T-helper 1 cell treated with Interleukin-12 subunit alpha and Interleukin-12 subunit beta and Interleukin-4 antibody, amounts not matched to agents 30 μg/mL and 1 μg/mL, for 36 hours (primary cell): ENCODE measurements at regions not wholly inside any gene's neighbourhood (a gene's known extent, or its start where the extent isn't known, plus 50 kb on each side); places are given as distances from the start of the nearest gene placed in this dataset.
"Not testable (repeated sequence)": the region's sequence is repeated elsewhere in the genome, so short reads cannot be mapped to it uniquely, and the experiment has no call there.

Experiments
- H3K27ac Mint-ChIP-seq: one replicate; pipeline ENCODE4 v1.8.0; 2021; ENCODE audit warnings: mild to moderate bottlenecking, mixed read lengths
- H3K27me3 Mint-ChIP-seq: one replicate; pipeline ENCODE4 v1.8.0; 2021; ENCODE audit warnings: low read depth, mixed read lengths
- H3K36me3 Mint-ChIP-seq: one replicate; pipeline ENCODE4 v1.8.0; 2021; ENCODE audit warnings: low read depth, mixed read lengths
- H3K4me1 Mint-ChIP-seq: one replicate; pipeline ENCODE4 v1.8.0; 2021; ENCODE audit warnings: low read depth, mixed read lengths
- H3K4me3 Mint-ChIP-seq: one replicate; pipeline ENCODE4 v1.8.0; 2021; ENCODE audit warnings: mild to moderate bottlenecking, moderate library complexity, mixed read lengths
- H3K9me3 Mint-ChIP-seq: one replicate; pipeline ENCODE4 v1.8.0; 2021; ENCODE audit warnings: mixed read lengths

DNA sequence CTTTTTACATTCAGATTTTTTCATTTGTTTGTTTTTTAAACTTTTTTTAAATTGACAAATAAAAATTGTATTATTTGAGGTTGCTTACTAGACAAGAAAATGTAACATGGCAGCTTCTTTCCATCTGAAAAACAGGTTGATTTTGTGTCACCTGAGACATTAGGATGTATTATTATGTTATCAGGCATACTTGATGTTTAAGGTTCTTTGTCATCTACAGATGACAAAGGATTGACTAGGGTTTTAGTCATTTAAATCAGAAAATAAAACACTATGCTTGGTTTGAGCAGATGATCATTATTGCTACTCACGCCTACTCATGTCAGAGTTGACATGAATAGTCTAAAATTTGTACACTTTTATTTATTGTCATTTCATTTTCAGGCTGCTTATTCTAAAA, 1494.5 kb downstream of the SLITRK5 start:
- no peak overlapping the region for H3K27ac Mint-ChIP-seq
- H3K9me3 Mint-ChIP-seq, result peaks cover 9% of the 10 kb centered on the region
- no peaks in the 10 kb centered on the region for H3K27me3 Mint-ChIP-seq
- no peaks in the 10 kb centered on the region for H3K36me3 Mint-ChIP-seq
- no peaks in the 10 kb centered on the region for H3K4me1 Mint-ChIP-seq
- H3K4me3 Mint-ChIP-seq, result no peak overlapping the region

DNA sequence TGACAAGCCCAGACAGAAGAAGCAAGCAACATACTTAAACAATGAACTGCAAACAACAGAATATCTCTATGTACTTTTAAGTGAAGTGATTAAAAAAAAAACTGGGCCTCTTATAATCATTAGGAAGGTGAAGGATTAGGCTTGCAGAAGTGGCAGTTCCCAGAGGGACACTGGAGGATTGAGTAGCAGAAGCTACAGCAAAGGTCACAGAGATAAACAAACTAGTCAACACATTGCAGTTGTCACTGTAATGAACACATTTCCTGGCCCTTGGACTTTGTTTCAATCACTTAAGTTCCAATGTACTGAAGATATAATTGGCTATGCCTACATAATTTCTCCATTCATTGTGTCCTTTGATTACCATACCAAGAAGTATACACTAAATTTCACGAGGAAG, 1498.8 kb downstream of the SLITRK5 start:
- Mint-ChIP-seq H3K9me3 (peaks cover 2% of the 10 kb centered on the region), H3K4me1 (no peaks in the 10 kb centered on the region), H3K36me3 (no peaks in the 10 kb centered on the region), H3K27ac (no peak overlapping the region), H3K4me3 (no peak overlapping the region), H3K27me3 (no peaks in the 10 kb centered on the region)

DNA sequence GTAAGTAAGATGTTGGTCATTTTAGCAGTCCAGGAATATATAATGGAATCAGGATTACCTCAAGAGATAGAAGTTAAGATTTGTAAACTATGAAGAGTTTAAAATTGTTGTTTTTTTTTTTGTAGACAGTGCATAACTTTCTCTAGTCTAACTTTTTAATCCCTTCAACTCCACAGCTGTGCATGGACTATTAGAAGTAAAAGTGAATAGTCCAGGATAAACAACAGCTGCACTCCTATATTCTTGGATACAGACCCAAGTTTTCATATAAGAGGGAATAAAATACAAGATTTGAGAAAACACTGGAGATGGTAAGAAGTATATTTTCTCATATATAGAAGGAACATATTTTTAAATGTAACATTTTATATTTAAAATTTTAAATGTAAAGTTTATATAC, 1509.9 kb downstream of the SLITRK5 start:
- no peaks in the 10 kb centered on the region for H3K36me3 Mint-ChIP-seq
- H3K4me1 Mint-ChIP-seq, result no peaks in the 10 kb centered on the region
- H3K27me3 Mint-ChIP-seq, result no peaks in the 10 kb centered on the region
- H3K9me3 Mint-ChIP-seq, result peaks cover 21% of the 10 kb centered on the region
- H3K4me3 Mint-ChIP-seq, result no peak overlapping the region
- no peak overlapping the region for H3K27ac Mint-ChIP-seq

DNA sequence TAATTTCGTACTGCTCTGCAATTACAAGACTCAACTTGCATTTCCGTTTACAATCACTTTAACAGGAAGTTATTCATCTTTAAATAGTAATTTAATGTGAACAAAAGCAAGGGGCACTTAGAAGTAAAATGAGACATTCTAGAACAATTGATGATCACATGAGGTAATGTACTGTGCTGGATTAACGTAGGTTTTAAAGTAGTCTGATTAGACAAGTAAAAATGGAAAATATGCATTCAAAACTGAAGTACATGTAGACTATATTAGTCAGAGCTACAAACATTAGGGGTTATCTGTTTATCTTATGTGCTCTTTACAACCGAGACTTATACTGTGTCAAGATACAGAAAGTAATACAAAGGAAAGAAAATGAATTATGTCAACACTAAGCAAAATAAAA, 1528.0 kb downstream of the SLITRK5 start:
- H3K27me3 Mint-ChIP-seq, result no peaks in the 10 kb centered on the region
- no peaks in the 10 kb centered on the region for H3K36me3 Mint-ChIP-seq
- no peak overlapping the region for H3K4me3 Mint-ChIP-seq
- no peak overlapping the region for H3K27ac Mint-ChIP-seq
- no peaks in the 10 kb centered on the region for H3K4me1 Mint-ChIP-seq
- peaks cover 10% of the 10 kb centered on the region for H3K9me3 Mint-ChIP-seq

DNA sequence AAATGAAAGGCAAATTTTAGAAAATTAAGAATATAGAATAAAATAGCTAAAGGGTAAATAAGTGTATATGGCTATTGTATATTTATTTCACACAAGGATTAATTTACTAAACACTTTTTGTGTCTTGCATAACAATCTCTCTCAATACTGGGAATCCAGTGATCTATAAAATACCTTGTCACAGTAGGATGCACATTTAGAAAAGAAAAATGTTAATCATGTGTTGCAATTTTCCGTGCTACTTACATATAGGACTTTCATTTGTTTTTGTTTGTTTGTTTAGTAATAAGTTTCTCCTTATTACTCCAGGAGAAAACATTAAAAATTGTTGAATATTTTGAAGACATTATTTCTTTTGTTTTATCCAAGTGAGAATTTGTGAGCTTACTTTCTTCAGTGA, 1533.3 kb downstream of the SLITRK5 start:
- no peaks in the 10 kb centered on the region for H3K36me3 Mint-ChIP-seq
- H3K4me1 Mint-ChIP-seq, result no peaks in the 10 kb centered on the region
- H3K27me3 Mint-ChIP-seq, result no peaks in the 10 kb centered on the region
- peaks cover 7% of the 10 kb centered on the region for H3K9me3 Mint-ChIP-seq
- H3K4me3 Mint-ChIP-seq, result no peak overlapping the region
- H3K27ac Mint-ChIP-seq, result no peak overlapping the region

DNA sequence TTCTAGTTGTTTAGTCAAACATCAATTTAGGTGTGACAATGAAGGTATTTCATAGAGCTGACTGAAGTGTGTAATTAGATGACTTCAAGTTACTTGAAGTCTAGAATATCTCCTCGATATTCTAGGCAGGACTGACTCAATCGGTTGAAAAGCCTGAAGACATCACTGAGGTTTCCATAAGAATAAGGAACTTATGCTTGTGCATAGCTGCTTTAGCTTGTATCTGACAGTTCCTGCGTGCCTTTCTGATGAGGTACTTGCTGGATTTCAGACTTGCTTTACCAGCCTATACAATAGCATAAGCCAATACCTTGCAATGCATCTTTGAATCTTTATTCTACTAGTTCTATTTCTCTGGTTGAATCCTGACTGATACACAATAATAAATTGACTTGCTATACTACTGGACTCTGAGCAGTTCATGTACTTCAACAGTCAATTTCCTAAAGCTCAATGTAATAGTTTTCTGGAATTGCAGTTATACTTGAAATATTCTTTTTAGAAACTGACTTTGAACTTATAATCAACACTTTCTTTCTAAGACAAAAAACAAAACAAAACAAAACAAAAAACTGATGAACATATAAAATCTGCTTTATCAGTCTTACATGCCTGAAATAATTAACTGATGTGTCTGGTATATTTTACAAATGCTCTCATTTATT, 1534.8 kb downstream of the SLITRK5 start:
- Mint-ChIP-seq H3K4me1 (no peaks in the 10 kb centered on the region), H3K9me3 (peaks cover 7% of the 10 kb centered on the region), H3K36me3 (no peaks in the 10 kb centered on the region), H3K4me3 (no peak overlapping the region), H3K27me3 (no peaks in the 10 kb centered on the region), H3K27ac (no peak overlapping the region)

DNA sequence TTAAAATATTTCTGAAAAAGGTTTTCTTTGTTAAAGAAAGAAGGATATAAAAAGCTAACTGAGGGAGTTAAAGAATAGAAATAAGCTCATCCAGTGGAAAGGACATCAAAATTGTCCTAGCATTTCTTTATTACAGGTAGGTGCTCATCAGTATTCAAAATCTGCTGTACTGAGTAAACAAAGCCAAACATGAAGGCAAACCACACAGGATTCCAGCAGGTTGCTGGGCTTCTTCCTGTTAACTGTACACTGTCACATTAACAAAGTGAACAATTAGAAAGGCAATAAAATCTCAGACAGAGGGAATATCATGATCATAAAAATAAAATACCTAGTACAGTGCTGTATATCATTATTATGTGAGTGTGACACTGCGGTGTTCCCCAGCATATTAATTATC, 1541.0 kb downstream of the SLITRK5 start:
- H3K27ac Mint-ChIP-seq, result no peak overlapping the region
- H3K4me3 Mint-ChIP-seq, result no peak overlapping the region
- no peaks in the 10 kb centered on the region for H3K36me3 Mint-ChIP-seq
- no peaks in the 10 kb centered on the region for H3K4me1 Mint-ChIP-seq
- peaks cover 11% of the 10 kb centered on the region for H3K9me3 Mint-ChIP-seq
- H3K27me3 Mint-ChIP-seq, result no peaks in the 10 kb centered on the region

DNA sequence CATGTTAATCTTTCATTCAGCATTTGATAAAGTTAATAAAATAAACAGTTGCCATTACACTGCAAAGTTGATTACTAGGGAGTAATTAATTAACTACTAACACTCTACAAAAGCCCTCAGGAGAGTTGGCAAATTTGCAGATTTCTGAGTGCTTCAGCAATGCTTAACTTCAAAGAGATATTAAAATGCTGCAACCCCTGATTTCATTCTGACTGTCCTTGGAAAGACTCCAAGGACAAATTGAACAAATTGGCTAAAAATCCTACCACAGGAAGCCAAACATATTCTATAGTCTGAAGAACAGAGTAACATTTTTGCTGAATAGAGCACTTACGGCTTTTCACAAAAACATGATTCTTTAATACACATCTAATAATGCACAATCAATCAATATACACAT, 1543.0 kb downstream of the SLITRK5 start:
- Mint-ChIP-seq H3K4me1 (no peaks in the 10 kb centered on the region), H3K9me3 (peaks cover 8% of the 10 kb centered on the region), H3K4me3 (no peak overlapping the region), H3K36me3 (no peaks in the 10 kb centered on the region), H3K27me3 (no peaks in the 10 kb centered on the region), H3K27ac (no peak overlapping the region)

DNA sequence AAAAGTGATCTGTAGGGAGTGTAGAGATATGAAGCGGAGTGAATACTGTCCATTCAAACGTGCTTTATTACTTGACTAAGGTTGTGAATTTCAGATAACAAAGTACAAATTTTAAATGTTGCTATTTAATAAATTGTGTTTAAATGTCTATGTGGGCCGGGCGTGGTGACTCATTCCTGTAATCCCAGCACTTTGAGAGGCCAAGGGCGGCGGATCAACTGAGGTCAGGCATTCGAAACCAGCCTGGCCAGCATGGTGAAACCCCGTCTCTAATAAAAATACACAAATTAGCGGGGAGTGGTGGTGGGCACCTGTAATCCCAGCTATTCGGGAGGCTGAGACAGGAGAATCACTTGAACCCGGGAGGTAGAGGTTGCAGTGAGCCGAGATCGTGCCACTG, 1544.1 kb downstream of the SLITRK5 start:
- peaks cover 11% of the 10 kb centered on the region for H3K9me3 Mint-ChIP-seq
- H3K27me3 Mint-ChIP-seq, H3K36me3 Mint-ChIP-seq, H3K27ac Mint-ChIP-seq, H3K4me3 Mint-ChIP-seq, H3K4me1 Mint-ChIP-seq: not testable (repeated sequence)

DNA sequence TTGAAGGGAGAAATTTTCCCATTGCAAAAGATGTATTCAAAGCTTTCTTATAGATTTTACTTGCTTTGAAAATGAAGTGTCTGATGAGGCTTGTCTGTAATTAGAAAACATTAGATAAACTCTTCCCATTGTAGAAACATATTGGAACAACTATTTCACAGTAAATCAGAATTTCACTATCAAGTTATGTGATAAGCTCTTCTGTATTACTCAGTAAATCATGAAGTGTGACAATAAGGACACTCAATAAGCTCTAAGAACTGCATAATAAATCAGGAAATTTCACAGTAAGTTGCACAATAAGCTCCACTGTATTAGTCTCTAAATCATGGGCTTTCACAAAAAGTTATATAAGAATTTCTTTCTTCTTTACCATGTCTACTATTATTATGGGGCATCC, 1546.6 kb downstream of the SLITRK5 start:
- Mint-ChIP-seq H3K36me3 (no peaks in the 10 kb centered on the region), H3K27me3 (no peaks in the 10 kb centered on the region), H3K4me3 (no peak overlapping the region), H3K9me3 (peaks cover 25% of the 10 kb centered on the region), H3K27ac (no peak overlapping the region), H3K4me1 (no peaks in the 10 kb centered on the region)

DNA sequence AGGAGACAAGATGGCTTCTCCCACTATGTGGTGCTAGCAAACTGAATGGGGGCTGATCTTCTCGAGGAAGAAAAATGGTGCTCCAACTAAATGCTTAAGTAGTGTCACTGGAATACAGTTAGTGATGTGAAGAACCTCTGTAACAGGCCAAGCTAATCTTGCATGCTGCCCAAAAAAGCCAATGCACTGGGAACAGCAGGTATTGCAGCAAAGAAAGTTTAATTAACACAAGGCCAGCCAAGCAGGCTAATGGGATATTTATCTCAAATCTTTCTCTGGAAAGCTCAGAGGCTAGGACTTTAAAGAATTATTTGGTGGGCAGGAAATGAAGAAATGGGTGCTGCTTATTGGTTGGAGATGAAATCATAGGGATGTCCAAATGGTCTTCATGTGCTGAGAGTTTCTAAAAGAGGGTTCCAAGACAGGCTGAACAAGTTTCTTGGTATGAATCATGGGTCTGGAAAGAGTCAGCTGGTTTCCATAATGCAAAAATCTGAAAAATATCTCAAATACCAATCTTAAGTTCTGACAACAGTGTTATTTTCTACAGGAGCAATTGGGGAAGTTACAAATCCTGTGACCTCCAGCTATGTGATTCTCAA, 1550.5 kb downstream of the SLITRK5 start:
- Mint-ChIP-seq H3K4me3 (no peak overlapping the region), H3K4me1 (no peaks in the 10 kb centered on the region), H3K27me3 (no peaks in the 10 kb centered on the region), H3K36me3 (no peaks in the 10 kb centered on the region), H3K9me3 (peaks cover 17% of the 10 kb centered on the region), H3K27ac (no peak overlapping the region)

DNA sequence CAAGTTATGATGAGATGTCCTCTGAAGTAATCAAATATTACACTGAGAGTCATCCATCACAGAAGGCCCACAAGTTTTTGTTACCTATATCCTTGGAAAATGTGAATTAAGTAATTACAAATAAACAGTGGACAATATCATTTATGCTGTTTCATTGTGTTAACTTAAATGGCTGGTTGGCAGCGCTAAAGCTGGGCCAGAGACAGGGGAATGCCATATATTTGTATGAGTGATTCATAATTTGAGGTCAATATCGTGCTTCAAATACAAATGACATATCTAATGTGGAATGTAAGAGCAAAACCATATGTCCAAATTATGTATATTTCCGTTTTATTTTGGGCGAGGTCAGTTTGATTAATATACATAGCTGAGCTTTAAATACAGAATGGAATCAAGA, 1556.2 kb downstream of the SLITRK5 start:
- Mint-ChIP-seq H3K27me3 (no peaks in the 10 kb centered on the region), H3K9me3 (peaks cover 16% of the 10 kb centered on the region), H3K4me1 (no peaks in the 10 kb centered on the region), H3K4me3 (no peak overlapping the region), H3K27ac (no peak overlapping the region), H3K36me3 (no peaks in the 10 kb centered on the region)

DNA sequence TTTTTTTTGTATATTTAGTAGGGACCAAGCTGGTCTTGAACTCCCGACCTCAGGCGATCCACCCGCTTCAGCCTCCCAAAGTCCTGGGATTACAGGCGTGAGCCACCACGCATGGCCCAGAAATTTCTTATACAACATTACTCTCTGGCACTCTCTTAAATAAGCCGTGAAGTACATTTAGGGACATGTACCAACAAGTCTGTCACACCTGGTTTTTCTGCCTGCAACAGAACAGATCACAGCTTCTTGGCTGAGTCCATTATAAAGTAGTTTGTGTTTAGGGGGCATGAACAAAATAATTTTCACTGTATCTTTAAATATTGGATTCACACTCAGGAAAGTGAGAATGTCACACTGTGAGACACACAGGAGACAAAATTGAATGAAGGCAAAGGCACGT, 1567.3 kb downstream of the SLITRK5 start:
- no peaks in the 10 kb centered on the region for H3K27me3 Mint-ChIP-seq
- no peak overlapping the region for H3K4me3 Mint-ChIP-seq
- H3K4me1 Mint-ChIP-seq, result no peaks in the 10 kb centered on the region
- no peaks in the 10 kb centered on the region for H3K36me3 Mint-ChIP-seq
- no peak overlapping the region for H3K27ac Mint-ChIP-seq
- no peaks in the 10 kb centered on the region for H3K9me3 Mint-ChIP-seq

DNA sequence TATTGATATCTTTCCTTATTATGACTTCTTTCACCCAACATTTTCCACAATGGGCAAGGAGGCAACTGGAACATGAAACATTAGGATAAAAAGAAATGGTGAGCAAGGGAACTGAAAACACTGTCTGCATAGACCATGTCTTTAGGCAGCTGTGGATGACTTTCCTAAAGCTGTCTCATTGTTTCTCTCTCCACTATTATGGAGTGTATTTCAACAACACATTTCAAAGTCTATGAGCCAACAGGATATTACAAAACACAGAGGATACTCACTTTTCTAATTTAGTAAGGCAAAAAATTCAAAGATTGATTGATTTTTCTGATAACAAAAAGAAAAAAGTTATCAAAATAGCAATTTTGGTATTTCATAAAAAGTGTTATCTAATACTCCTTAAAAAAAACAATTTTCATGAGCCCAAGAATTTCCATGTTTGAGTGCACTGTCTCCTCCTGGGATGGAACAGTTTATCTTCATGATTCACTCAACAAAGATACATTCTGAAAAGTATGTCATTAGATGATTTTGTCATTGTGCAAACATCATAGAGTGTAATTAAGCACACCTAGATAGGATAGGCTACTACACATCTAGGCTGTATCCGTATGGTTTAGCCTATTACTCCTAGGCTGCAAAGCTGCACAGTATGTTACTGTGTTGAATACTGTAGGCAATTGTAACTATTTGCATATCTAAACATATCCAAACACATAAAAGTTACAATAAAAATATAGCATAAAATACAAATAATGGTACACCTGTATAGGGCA, 1568.4 kb downstream of the SLITRK5 start:
- no peak overlapping the region for H3K27ac Mint-ChIP-seq
- no peaks in the 10 kb centered on the region for H3K36me3 Mint-ChIP-seq
- no peak overlapping the region for H3K4me3 Mint-ChIP-seq
- no peaks in the 10 kb centered on the region for H3K27me3 Mint-ChIP-seq
- H3K9me3 Mint-ChIP-seq, result no peaks in the 10 kb centered on the region
- no peaks in the 10 kb centered on the region for H3K4me1 Mint-ChIP-seq

DNA sequence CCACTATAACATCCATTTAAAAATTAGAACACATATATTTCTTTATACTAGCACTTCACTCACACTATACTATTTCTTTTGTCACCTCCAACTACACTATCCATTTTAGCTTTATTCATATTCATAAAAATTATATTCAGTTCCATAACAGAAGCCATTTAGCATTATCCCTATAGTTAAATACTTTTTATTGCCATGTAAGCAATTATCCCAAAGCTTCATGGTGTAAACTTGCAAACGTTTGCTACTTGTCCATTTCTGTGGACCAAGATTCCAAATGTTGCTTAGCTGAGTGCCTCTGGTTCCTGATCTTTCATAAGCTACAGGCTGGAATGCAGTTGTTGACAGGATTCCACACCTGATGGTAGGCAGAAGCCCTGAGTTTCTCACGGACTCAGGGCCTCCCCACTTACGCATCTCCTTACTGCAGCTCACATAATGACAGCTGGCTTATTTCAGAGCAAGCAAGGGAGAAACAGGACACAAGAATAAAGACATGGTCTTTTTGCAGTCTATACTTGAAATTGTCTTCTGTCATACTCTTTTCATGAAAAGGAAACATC, 1584.8 kb downstream of the SLITRK5 start:
- no peak overlapping the region for H3K27ac Mint-ChIP-seq
- H3K36me3 Mint-ChIP-seq, result no peaks in the 10 kb centered on the region
- H3K4me1 Mint-ChIP-seq, result no peaks in the 10 kb centered on the region
- H3K9me3 Mint-ChIP-seq, result peaks cover 25% of the 10 kb centered on the region
- H3K4me3 Mint-ChIP-seq, result no peak overlapping the region
- H3K27me3 Mint-ChIP-seq, result no peaks in the 10 kb centered on the region
